Activated CD4-positive, alpha-beta T cell treated with anti-CD3 and anti-CD28 coated beads for 1 hour (primary cell): ENCODE measurements at regions not wholly inside any gene's neighbourhood (a gene's known extent, or its start where the extent isn't known, plus 50 kb on each side); places are given as distances from the start of the nearest gene placed in this dataset.
"Not testable (repeated sequence)": the region's sequence is repeated elsewhere in the genome, so short reads cannot be mapped to it uniquely, and the experiment has no call there.

Experiments
- DNase-seq: peaks from one replicate; pipeline ENCODE4 v3.0.0-alpha.2; 2020

GRCh38 chr1:146630302-146630701, 307.8 kb upstream of the NBPF12 start:
- DNase-seq = not testable (repeated sequence)

GRCh38 chr1:146618582-146618981, 319.5 kb upstream of the NBPF12 start:
- not testable (repeated sequence) for DNase-seq

GRCh38 chr1:146604681-146605080, 333.4 kb upstream of the NBPF12 start:
- not testable (repeated sequence) for DNase-seq

GRCh38 chr1:146600720-146601307, 337.3 kb upstream of the NBPF12 start:
- DNase-seq = not testable (repeated sequence)

- not testable (repeated sequence) for DNase-seq
Measured at GRCh38 chr1:146599906-146600305, 338.2 kb upstream of the NBPF12 start.

- not testable (repeated sequence) for DNase-seq
Measured at GRCh38 chr1:146581229-146581628, 352.4 kb upstream of the NOTCH2NLA start.

- DNase-seq = not testable (repeated sequence)
Measured at GRCh38 chr1:146567541-146567940, 338.7 kb upstream of the NOTCH2NLA start.

GRCh38 chr1:146558032-146558431, 329.2 kb upstream of the NOTCH2NLA start:
- not testable (repeated sequence) for DNase-seq

GRCh38 chr1:146556405-146556804, 327.6 kb upstream of the NOTCH2NLA start:
- DNase-seq = not testable (repeated sequence)

GRCh38 chr1:146552414-146552813, 323.6 kb upstream of the NOTCH2NLA start:
- DNase-seq = not testable (repeated sequence)

- DNase-seq = not testable (repeated sequence)
Measured at GRCh38 chr1:146548684-146549083, 319.9 kb upstream of the NOTCH2NLA start.

- DNase-seq = not testable (repeated sequence)
Measured at GRCh38 chr1:146546189-146546588, 317.4 kb upstream of the NOTCH2NLA start.

GRCh38 chr1:146537775-146538373, 309.1 kb upstream of the NOTCH2NLA start:
- DNase-seq = not testable (repeated sequence)

- DNase-seq = not testable (repeated sequence)
Measured at GRCh38 chr1:146536028-146536427, 307.2 kb upstream of the NOTCH2NLA start.

- not testable (repeated sequence) for DNase-seq
Measured at GRCh38 chr1:146535575-146535974, 306.8 kb upstream of the NOTCH2NLA start.

GRCh38 chr1:146530958-146531357, 302.1 kb upstream of the NOTCH2NLA start:
- not testable (repeated sequence) for DNase-seq

GRCh38 chr1:146522812-146523211, 294.0 kb upstream of the NOTCH2NLA start:
- DNase-seq = not testable (repeated sequence)

GRCh38 chr1:146522345-146522744, 293.5 kb upstream of the NOTCH2NLA start:
- not testable (repeated sequence) for DNase-seq

- not testable (repeated sequence) for DNase-seq
Measured at GRCh38 chr1:146521804-146522203, 293.0 kb upstream of the NOTCH2NLA start.

- DNase-seq = not testable (repeated sequence)
Measured at GRCh38 chr1:146513754-146514153, 284.9 kb upstream of the NOTCH2NLA start.

GRCh38 chr1:146511047-146511777, 282.4 kb upstream of the NOTCH2NLA start:
- not testable (repeated sequence) for DNase-seq

- not testable (repeated sequence) for DNase-seq
Measured at GRCh38 chr1:146510248-146510983, 281.6 kb upstream of the NOTCH2NLA start.

- not testable (repeated sequence) for DNase-seq
Measured at GRCh38 chr1:146504121-146504520, 275.3 kb upstream of the NOTCH2NLA start.
